GM18526 (cell line): ENCODE measurements at regions not wholly inside any gene's neighbourhood (a gene's known extent, or its start where the extent isn't known, plus 50 kb on each side); places are given as distances from the start of the nearest gene placed in this dataset.

Experiments used
- POLR2A ChIP-seq: IDR thresholded peaks from 3 replicates; pipeline ENCODE4 v1.6.1; 2011; ENCODE audit not compliant: insufficient read length; ENCODE audit errors: extremely low read depth

- TF ChIP-seq POLR2A: no peak
Measured at GRCh38 chr14:106681161-106681560, 1154.8 kb downstream of the TMEM121 start.

GRCh38 chr14:106681568-106681967 lies 1155.2 kb downstream of the TMEM121 start:
- no peak for TF ChIP-seq POLR2A

GRCh38 chr14:106683631-106684030 lies 1157.2 kb downstream of the TMEM121 start:
- TF ChIP-seq POLR2A: no peak

- TF ChIP-seq POLR2A: no peak
Measured at GRCh38 chr14:106686533-106686932, 1160.2 kb downstream of the TMEM121 start.

- no peak for TF ChIP-seq POLR2A
Measured at GRCh38 chr14:106690333-106690891, 1164.0 kb downstream of the TMEM121 start.

GRCh38 chr14:106691601-106692291 lies 1165.4 kb downstream of the TMEM121 start:
- no peak for TF ChIP-seq POLR2A

GRCh38 chr14:106694638-106695393 lies 1168.4 kb downstream of the TMEM121 start:
- no peak for TF ChIP-seq POLR2A

- TF ChIP-seq POLR2A: no peak
Measured at GRCh38 chr14:106728611-106729010, 1202.2 kb downstream of the TMEM121 start.

- no peak for TF ChIP-seq POLR2A
Measured at GRCh38 chr14:106729551-106729950, 1203.2 kb downstream of the TMEM121 start.

GRCh38 chr14:106733771-106734170 lies 1207.4 kb downstream of the TMEM121 start:
- no peak for TF ChIP-seq POLR2A

- TF ChIP-seq POLR2A: no peak
Measured at GRCh38 chr14:106737021-106737420, 1210.6 kb downstream of the TMEM121 start.

GRCh38 chr14:106738075-106738474 lies 1211.7 kb downstream of the TMEM121 start:
- TF ChIP-seq POLR2A: no peak

- TF ChIP-seq POLR2A: peak; percentile 18
Measured at GRCh38 chr14:106745016-106745767, 1218.8 kb downstream of the TMEM121 start.

- no peak for TF ChIP-seq POLR2A
Measured at GRCh38 chr14:106766145-106766544, 1239.8 kb downstream of the TMEM121 start.

GRCh38 chr14:106776395-106776983 lies 1250.1 kb downstream of the TMEM121 start:
- TF ChIP-seq POLR2A: no peak
